ENCODE measurements at regions not wholly inside any gene's neighbourhood (a gene's known extent, or its start where the extent isn't known, plus 50 kb on each side); places are given as distances from the start of the nearest gene placed in this dataset.
"Not testable (repeated sequence)": the region's sequence is repeated elsewhere in the genome, so short reads cannot be mapped to it uniquely, and the experiment has no call there.

DNA sequence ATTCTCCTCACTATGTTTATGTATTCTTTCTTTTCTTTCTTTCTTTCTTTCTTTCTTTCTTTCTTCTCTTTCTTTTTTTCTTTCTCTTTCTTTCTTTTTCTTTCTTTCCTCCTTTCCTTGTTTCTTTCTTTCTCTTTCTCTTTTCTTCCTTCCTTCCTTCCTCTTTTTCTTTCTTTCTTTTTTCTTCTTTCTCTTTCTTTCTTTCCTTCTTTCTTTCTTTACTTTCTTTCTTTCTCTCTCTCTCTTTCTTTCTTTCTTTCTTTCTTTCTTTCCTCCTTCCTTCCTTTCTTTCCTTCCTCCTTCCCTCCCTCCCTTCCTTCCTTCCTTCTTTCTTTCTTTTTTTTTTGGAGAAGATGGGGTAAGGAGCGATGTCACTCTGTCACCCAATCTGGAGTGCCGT, 1405.5 kb downstream of the SLITRK5 start:
- Histone ChIP-seq H3K27ac (ENCODE audit: low read depth, low read length) (no peak overlapping the region), H3K9me3 (ENCODE audit: control insufficient read depth in 1 of 2, low read length in 2 of 2) (no peaks in the 10 kb centered on the region), H3K4me3 (ENCODE audit: low read depth in 1 of 2, low read length in 2 of 2) (no peak overlapping the region), H3K9ac (ENCODE audit: low read depth in 1 of 2, low read length in 2 of 2) (no peak overlapping the region), H3K4me1 (ENCODE audit: control insufficient read depth in 1 of 2, insufficient read depth in 2 of 2, low read length in 2 of 2) (no peaks in the 10 kb centered on the region), H3K36me3 (ENCODE audit: control insufficient read depth in 1 of 2, insufficient read depth in 2 of 2, low read length in 2 of 2) (no peaks in the 10 kb centered on the region), H3K27me3 (ENCODE audit: control insufficient read depth in 1 of 2, insufficient read depth in 2 of 2, low read length in 2 of 2) (no peaks in the 10 kb centered on the region)

DNA sequence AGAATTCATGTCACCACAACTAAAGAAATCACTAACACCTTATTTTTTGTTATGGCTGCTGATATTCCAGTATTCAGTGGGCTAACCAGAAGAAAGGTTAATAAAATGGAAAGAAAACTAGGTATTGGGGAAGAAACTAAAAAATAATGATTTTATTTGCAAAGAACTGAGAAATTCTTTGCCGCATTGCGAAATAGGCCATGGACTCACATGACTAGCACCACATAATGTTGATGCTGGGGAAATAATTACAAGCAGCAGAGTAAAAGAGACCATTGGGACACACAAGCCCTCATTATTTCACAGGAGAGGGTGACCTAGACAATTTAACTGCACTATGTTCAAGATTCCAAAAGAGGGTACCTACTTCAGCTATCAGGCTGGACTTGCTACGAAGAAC, 1411.5 kb downstream of the SLITRK5 start:
- Histone ChIP-seq H3K36me3 (ENCODE audit: control insufficient read depth in 1 of 2, insufficient read depth in 2 of 2, low read length in 2 of 2) (no peaks in the 10 kb centered on the region), H3K4me3 (ENCODE audit: low read depth in 1 of 2, low read length in 2 of 2) (no peak overlapping the region), H3K27me3 (ENCODE audit: control insufficient read depth in 1 of 2, insufficient read depth in 2 of 2, low read length in 2 of 2) (no peaks in the 10 kb centered on the region), H3K9me3 (ENCODE audit: control insufficient read depth in 1 of 2, low read length in 2 of 2) (peaks cover 2 to 7% of the 10 kb centered on the region in 2 donors), H3K9ac (ENCODE audit: low read depth in 1 of 2, low read length in 2 of 2) (no peak overlapping the region), H3K4me1 (ENCODE audit: control insufficient read depth in 1 of 2, insufficient read depth in 2 of 2, low read length in 2 of 2) (no peaks in the 10 kb centered on the region), H3K27ac (ENCODE audit: low read depth, low read length) (no peak overlapping the region)

DNA sequence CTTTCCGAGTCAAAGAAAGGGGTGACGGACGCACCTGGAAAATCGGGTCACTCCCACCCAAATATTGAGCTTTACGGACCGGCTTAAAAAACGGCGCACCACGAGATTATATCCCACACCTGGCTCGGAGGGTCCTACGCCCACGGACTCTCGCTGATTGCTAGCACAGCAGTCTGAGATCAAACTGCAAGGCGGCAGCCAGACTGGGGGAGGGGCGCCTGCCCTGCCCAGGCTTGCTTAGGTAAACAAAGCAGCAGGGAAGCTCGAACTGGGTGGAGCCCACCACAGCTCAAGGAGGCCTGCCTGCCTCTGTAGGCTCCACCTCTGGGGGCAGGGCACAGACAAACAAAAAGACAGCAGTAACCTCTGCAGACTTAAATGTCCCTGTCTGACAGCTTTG, 1416.9 kb downstream of the SLITRK5 start:
- H3K36me3 ChIP-seq (ENCODE audit: control insufficient read depth in 1 of 2, insufficient read depth in 2 of 2, low read length in 2 of 2); H3K4me3 ChIP-seq (ENCODE audit: low read depth in 1 of 2, low read length in 2 of 2); H3K27me3 ChIP-seq (ENCODE audit: control insufficient read depth in 1 of 2, insufficient read depth in 2 of 2, low read length in 2 of 2); H3K4me1 ChIP-seq (ENCODE audit: control insufficient read depth in 1 of 2, insufficient read depth in 2 of 2, low read length in 2 of 2); H3K27ac ChIP-seq (ENCODE audit: low read depth, low read length); H3K9me3 ChIP-seq (ENCODE audit: control insufficient read depth in 1 of 2, low read length in 2 of 2); H3K9ac ChIP-seq (ENCODE audit: low read depth in 1 of 2, low read length in 2 of 2): not testable (repeated sequence)

DNA sequence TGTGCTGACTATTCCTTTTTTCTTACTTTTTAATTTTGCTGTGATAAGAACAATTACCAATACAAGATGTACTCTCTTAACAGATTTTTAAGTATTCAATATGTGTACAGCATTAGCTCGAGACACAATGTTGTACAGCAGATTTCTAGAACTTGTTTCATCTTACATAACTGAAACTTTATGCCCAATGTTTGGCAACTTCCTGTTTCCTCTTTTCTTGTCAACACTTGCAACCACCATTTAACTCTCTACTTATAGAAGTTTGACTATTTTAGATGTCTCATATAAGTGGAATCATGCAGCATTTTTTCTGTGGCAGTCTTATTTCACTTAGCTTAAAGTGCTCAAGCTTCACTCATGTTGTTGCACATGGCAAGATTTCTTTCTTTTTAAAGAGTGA, 1426.8 kb downstream of the SLITRK5 start:
- Histone ChIP-seq H3K9me3 (ENCODE audit: control insufficient read depth in 1 of 2, low read length in 2 of 2) (peaks cover 2 to 4% of the 10 kb centered on the region in 2 donors), H3K4me3 (ENCODE audit: low read depth in 1 of 2, low read length in 2 of 2) (no peak overlapping the region), H3K27ac (ENCODE audit: low read depth, low read length) (no peak overlapping the region), H3K4me1 (ENCODE audit: control insufficient read depth in 1 of 2, insufficient read depth in 2 of 2, low read length in 2 of 2) (no peaks in the 10 kb centered on the region), H3K36me3 (ENCODE audit: control insufficient read depth in 1 of 2, insufficient read depth in 2 of 2, low read length in 2 of 2) (no peaks in the 10 kb centered on the region), H3K27me3 (ENCODE audit: control insufficient read depth in 1 of 2, insufficient read depth in 2 of 2, low read length in 2 of 2) (no peaks in the 10 kb centered on the region), H3K9ac (ENCODE audit: low read depth in 1 of 2, low read length in 2 of 2) (no peak overlapping the region)

DNA sequence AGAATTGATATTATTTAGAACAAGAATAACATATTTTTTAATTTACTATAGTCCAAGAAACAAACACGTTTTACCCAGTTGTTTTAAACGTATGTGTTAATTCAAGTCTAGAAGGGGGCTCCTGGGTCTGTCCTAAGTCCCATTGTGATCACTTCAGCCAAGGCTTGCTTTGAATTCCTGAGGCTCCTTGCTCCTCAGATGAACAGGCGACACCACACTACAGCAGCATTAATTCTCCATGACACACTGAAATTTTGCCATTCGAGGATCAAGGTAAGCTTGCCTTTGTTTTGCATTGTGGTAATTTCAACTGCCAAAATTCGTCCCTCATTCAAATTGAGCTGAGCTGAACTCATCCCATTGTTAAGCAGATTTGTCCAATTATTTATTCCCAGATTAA, 1442.6 kb downstream of the SLITRK5 start:
- no peaks in the 10 kb centered on the region for H3K9me3 ChIP-seq (ENCODE audit: control insufficient read depth in 1 of 2, low read length in 2 of 2)
- H3K36me3 ChIP-seq (ENCODE audit: control insufficient read depth in 1 of 2, insufficient read depth in 2 of 2, low read length in 2 of 2) = no peaks in the 10 kb centered on the region
- H3K4me3 ChIP-seq (ENCODE audit: low read depth in 1 of 2, low read length in 2 of 2) = no peak overlapping the region
- no peaks in the 10 kb centered on the region for H3K27me3 ChIP-seq (ENCODE audit: control insufficient read depth in 1 of 2, insufficient read depth in 2 of 2, low read length in 2 of 2)
- H3K27ac ChIP-seq (ENCODE audit: low read depth, low read length) = no peak overlapping the region
- no peak overlapping the region for H3K9ac ChIP-seq (ENCODE audit: low read depth in 1 of 2, low read length in 2 of 2)
- H3K4me1 ChIP-seq (ENCODE audit: control insufficient read depth in 1 of 2, insufficient read depth in 2 of 2, low read length in 2 of 2) = no peaks in the 10 kb centered on the region

DNA sequence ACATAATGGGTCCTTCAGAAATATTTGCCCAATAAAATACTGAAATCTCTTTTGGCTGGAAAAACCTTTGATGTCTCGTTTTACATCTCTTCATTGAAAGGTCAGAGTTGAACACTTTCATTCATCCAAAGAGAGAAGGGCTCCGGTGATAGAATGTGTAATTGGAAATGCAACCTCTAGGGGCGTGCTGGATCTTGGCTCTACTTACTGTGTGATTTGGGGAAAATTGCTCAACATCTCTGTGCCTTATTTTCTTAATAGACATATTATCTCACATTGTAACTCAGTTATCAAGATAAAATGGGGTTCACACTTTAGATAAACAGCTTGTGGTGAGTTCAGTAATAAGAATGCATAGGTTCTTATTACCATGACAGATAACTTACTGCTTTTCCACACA, 1444.1 kb downstream of the SLITRK5 start:
- H3K9me3 ChIP-seq (ENCODE audit: control insufficient read depth in 1 of 2, low read length in 2 of 2) = peaks cover 0 to 6% of the 10 kb centered on the region in 2 donors

DNA sequence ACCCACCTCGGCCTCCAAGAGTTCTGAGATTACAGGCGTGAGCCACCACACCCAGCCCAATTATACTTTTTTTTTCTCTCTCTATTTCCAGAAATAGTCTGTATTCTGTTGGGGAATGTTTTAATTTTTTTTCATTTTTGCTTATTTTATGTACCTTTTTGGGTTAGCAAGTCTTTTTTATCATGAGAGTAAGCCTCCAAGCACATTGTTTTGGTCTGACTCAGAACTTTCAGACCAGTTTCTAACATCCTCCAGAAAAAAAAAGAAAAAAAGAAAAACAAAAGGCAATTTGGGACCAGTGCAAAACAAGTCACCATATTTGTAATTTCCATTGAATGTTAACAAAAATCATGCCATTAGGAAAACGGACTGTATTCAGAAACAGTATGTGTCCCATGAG, 1465.5 kb downstream of the SLITRK5 start:
- no peak overlapping the region for H3K27ac ChIP-seq (ENCODE audit: low read depth, low read length)
- H3K27me3 ChIP-seq (ENCODE audit: control insufficient read depth in 1 of 2, insufficient read depth in 2 of 2, low read length in 2 of 2) = no peaks in the 10 kb centered on the region
- peaks cover 0 to 2% of the 10 kb centered on the region in 2 donors for H3K9me3 ChIP-seq (ENCODE audit: control insufficient read depth in 1 of 2, low read length in 2 of 2)
- no peaks in the 10 kb centered on the region for H3K4me1 ChIP-seq (ENCODE audit: control insufficient read depth in 1 of 2, insufficient read depth in 2 of 2, low read length in 2 of 2)
- no peak overlapping the region for H3K4me3 ChIP-seq (ENCODE audit: low read depth in 1 of 2, low read length in 2 of 2)
- no peaks in the 10 kb centered on the region for H3K36me3 ChIP-seq (ENCODE audit: control insufficient read depth in 1 of 2, insufficient read depth in 2 of 2, low read length in 2 of 2)
- H3K9ac ChIP-seq (ENCODE audit: low read depth in 1 of 2, low read length in 2 of 2) = no peak overlapping the region

More for the DNA sequence above, 1444.1 kb downstream of the SLITRK5 start:
- H3K4me3 ChIP-seq (ENCODE audit: low read depth in 1 of 2, low read length in 2 of 2) = no peak overlapping the region
- no peak overlapping the region for H3K27ac ChIP-seq (ENCODE audit: low read depth, low read length)
- H3K9ac ChIP-seq (ENCODE audit: low read depth in 1 of 2, low read length in 2 of 2) = no peak overlapping the region
- H3K27me3 ChIP-seq (ENCODE audit: control insufficient read depth in 1 of 2, insufficient read depth in 2 of 2, low read length in 2 of 2) = no peaks in the 10 kb centered on the region
- no peaks in the 10 kb centered on the region for H3K36me3 ChIP-seq (ENCODE audit: control insufficient read depth in 1 of 2, insufficient read depth in 2 of 2, low read length in 2 of 2)
- no peaks in the 10 kb centered on the region for H3K4me1 ChIP-seq (ENCODE audit: control insufficient read depth in 1 of 2, insufficient read depth in 2 of 2, low read length in 2 of 2)

DNA sequence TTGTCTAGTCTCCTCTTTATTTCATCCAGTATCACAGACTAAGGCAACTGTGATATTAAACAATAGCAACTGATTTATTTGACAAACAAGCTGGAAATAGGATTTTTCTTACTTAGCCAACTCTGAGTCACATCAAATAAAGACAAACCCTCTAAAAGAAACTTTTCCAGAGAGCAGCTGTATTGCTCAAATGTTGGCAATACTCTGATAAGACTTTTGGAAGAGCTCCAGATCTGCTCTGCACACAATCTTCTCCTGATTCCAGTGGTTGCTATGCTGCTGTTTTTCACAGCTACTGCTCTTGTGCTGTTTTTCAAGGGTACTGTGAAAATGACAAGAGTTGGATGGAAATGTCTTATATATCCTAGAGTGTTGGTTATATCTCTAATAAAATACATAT, 1479.2 kb downstream of the SLITRK5 start:
- Histone ChIP-seq H3K36me3 (ENCODE audit: control insufficient read depth in 1 of 2, insufficient read depth in 2 of 2, low read length in 2 of 2) (no peaks in the 10 kb centered on the region), H3K9ac (ENCODE audit: low read depth in 1 of 2, low read length in 2 of 2) (no peak overlapping the region), H3K9me3 (ENCODE audit: control insufficient read depth in 1 of 2, low read length in 2 of 2) (peaks cover 0 to 8% of the 10 kb centered on the region in 2 donors), H3K27me3 (ENCODE audit: control insufficient read depth in 1 of 2, insufficient read depth in 2 of 2, low read length in 2 of 2) (no peaks in the 10 kb centered on the region), H3K27ac (ENCODE audit: low read depth, low read length) (no peak overlapping the region), H3K4me3 (ENCODE audit: low read depth in 1 of 2, low read length in 2 of 2) (no peak overlapping the region), H3K4me1 (ENCODE audit: control insufficient read depth in 1 of 2, insufficient read depth in 2 of 2, low read length in 2 of 2) (no peaks in the 10 kb centered on the region)

DNA sequence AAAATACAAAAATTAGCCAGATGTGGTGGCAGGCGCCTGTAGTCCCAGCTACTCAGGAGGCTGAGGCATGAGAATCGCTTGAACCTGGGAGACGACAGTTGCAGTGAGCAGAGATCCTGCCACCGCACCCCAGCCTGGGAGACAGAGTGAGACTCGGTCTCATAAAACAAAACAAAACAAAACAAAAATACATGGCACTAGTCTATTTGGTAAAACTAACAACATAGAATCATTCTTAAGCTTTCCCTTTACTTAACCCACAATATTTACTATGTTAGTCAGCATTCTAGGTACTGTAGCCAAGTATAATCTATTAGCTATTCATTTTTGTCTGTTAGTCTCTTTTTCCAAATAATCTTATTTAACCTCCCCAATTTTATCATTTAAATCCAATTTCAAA, 1482.8 kb downstream of the SLITRK5 start:
- H3K36me3 ChIP-seq (ENCODE audit: control insufficient read depth in 1 of 2, insufficient read depth in 2 of 2, low read length in 2 of 2) = no peaks in the 10 kb centered on the region
- H3K27me3 ChIP-seq (ENCODE audit: control insufficient read depth in 1 of 2, insufficient read depth in 2 of 2, low read length in 2 of 2) = no peaks in the 10 kb centered on the region
- no peak overlapping the region for H3K9ac ChIP-seq (ENCODE audit: low read depth in 1 of 2, low read length in 2 of 2)
- peaks cover 0 to 6% of the 10 kb centered on the region in 2 donors for H3K9me3 ChIP-seq (ENCODE audit: control insufficient read depth in 1 of 2, low read length in 2 of 2)
- H3K4me3 ChIP-seq (ENCODE audit: low read depth in 1 of 2, low read length in 2 of 2) = no peak overlapping the region
- H3K4me1 ChIP-seq (ENCODE audit: control insufficient read depth in 1 of 2, insufficient read depth in 2 of 2, low read length in 2 of 2) = no peaks in the 10 kb centered on the region
- H3K27ac ChIP-seq (ENCODE audit: low read depth, low read length) = no peak overlapping the region

DNA sequence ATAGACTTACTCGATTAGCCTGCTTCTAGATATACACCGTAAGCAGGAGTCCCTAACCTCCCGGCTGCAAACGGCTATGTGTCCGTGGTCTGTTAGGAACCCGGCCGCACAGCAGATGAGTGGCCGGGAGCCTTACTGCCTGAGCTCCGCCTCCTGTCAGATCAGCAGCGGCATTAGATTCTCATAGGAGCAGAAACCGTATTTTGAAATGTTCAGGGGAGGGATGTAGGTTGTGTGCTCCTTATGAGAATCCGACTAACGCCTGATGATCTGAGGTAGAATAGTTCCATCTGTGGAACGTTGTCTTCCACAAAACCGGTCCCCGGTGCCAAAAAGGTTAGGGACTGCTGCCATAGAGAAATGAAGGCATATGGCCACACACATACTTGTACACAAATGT, 1491.9 kb downstream of the SLITRK5 start:
- no peaks in the 10 kb centered on the region for H3K4me1 ChIP-seq (ENCODE audit: control insufficient read depth in 1 of 2, insufficient read depth in 2 of 2, low read length in 2 of 2)
- H3K27me3 ChIP-seq (ENCODE audit: control insufficient read depth in 1 of 2, insufficient read depth in 2 of 2, low read length in 2 of 2) = no peaks in the 10 kb centered on the region
- H3K27ac ChIP-seq (ENCODE audit: low read depth, low read length) = no peak overlapping the region
- H3K36me3 ChIP-seq (ENCODE audit: control insufficient read depth in 1 of 2, insufficient read depth in 2 of 2, low read length in 2 of 2) = no peaks in the 10 kb centered on the region
- H3K4me3 ChIP-seq (ENCODE audit: low read depth in 1 of 2, low read length in 2 of 2) = no peak overlapping the region
- peaks cover 0 to 5% of the 10 kb centered on the region in 2 donors for H3K9me3 ChIP-seq (ENCODE audit: control insufficient read depth in 1 of 2, low read length in 2 of 2)
- H3K9ac ChIP-seq (ENCODE audit: low read depth in 1 of 2, low read length in 2 of 2) = no peak overlapping the region

DNA sequence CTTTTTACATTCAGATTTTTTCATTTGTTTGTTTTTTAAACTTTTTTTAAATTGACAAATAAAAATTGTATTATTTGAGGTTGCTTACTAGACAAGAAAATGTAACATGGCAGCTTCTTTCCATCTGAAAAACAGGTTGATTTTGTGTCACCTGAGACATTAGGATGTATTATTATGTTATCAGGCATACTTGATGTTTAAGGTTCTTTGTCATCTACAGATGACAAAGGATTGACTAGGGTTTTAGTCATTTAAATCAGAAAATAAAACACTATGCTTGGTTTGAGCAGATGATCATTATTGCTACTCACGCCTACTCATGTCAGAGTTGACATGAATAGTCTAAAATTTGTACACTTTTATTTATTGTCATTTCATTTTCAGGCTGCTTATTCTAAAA, 1494.5 kb downstream of the SLITRK5 start:
- H3K4me3 ChIP-seq (ENCODE audit: low read depth in 1 of 2, low read length in 2 of 2) = no peak overlapping the region
- no peaks in the 10 kb centered on the region for H3K4me1 ChIP-seq (ENCODE audit: control insufficient read depth in 1 of 2, insufficient read depth in 2 of 2, low read length in 2 of 2)
- no peak overlapping the region for H3K9ac ChIP-seq (ENCODE audit: low read depth in 1 of 2, low read length in 2 of 2)
- no peak overlapping the region for H3K27ac ChIP-seq (ENCODE audit: low read depth, low read length)
- H3K27me3 ChIP-seq (ENCODE audit: control insufficient read depth in 1 of 2, insufficient read depth in 2 of 2, low read length in 2 of 2) = no peaks in the 10 kb centered on the region
- H3K9me3 ChIP-seq (ENCODE audit: control insufficient read depth in 1 of 2, low read length in 2 of 2) = peaks cover 0 to 5% of the 10 kb centered on the region in 2 donors
- H3K36me3 ChIP-seq (ENCODE audit: control insufficient read depth in 1 of 2, insufficient read depth in 2 of 2, low read length in 2 of 2) = no peaks in the 10 kb centered on the region
